H1 (cell line): ENCODE measurements at regions not wholly inside any gene's neighbourhood (a gene's known extent, or its start where the extent isn't known, plus 50 kb on each side); places are given as distances from the start of the nearest gene placed in this dataset.

Experiments used
- CTCF ChIA-PET: fragments of 300-600 bp; sonication (Branson Sonifier 250); formaldehyde crosslinking; loops from one replicate; lab custom pipeline; 2021; ENCODE audit not compliant: partially characterized antibody; lab: Charles Lee
- POLR2A ChIA-PET: fragments of 300-600 bp; sonication (Branson Sonifier 250); formaldehyde crosslinking; loops from one replicate; lab custom pipeline; 2021; ENCODE audit warnings: inconsistent platforms; ENCODE audit not compliant: partially characterized antibody; lab: Charles Lee
- DNase-seq, 2 experiments: peaks; one replicate each; pipeline versions ENCODE4 v3.0.0 to v3.0.0-alpha.2; 2010 to 2022; ENCODE audit warnings: low spot score in 2 of 2, low read depth in 1 of 2, mixed read lengths in 1 of 2
- FAIRE-seq: peaks from 2 replicates; lab custom pipeline; 2011; peaks lifted over from hg19 to GRCh38; lab: Jason Lieb, UNC
- H2AFZ ChIP-seq: 2 replicates; pipeline ENCODE4 v1.8.1; 2012; ENCODE audit warnings: low read length, inconsistent platforms
- H2AK5ac ChIP-seq: 2 replicates; pipeline ENCODE4 v1.6.1; 2013; ENCODE audit warnings: low read depth, low read length
- H2BK120ac ChIP-seq: replicated peaks from 2 replicates; pipeline ENCODE3; 2013; ENCODE audit warnings: low read depth, low read length, inconsistent platforms
- H2BK12ac ChIP-seq: 2 replicates; pipeline ENCODE4 v1.6.1; 2013; ENCODE audit warnings: low read depth, low read length
- H2BK15ac ChIP-seq: 2 replicates; pipeline ENCODE4 v1.6.1; 2013; ENCODE audit warnings: low read length
- H2BK20ac ChIP-seq: 2 replicates; pipeline ENCODE4 v1.6.1; 2013; ENCODE audit warnings: low read length
- H2BK5ac ChIP-seq: 2 replicates; pipeline ENCODE4 v1.6.1; 2013; ENCODE audit warnings: low read depth, low read length
- H3K14ac ChIP-seq: 2 replicates; pipeline ENCODE4 v1.6.1; 2013; ENCODE audit warnings: inconsistent platforms; ENCODE audit not compliant: insufficient read length
- H3K18ac ChIP-seq: 2 replicates; pipeline ENCODE4 v1.6.1; 2013; ENCODE audit warnings: low read length; ENCODE audit errors: extremely low read depth
- H3K23ac ChIP-seq: 2 replicates; pipeline ENCODE4 v1.6.1; 2013; ENCODE audit warnings: inconsistent platforms; ENCODE audit not compliant: insufficient read length
- H3K23me2 ChIP-seq: 2 replicates; pipeline ENCODE4 v1.6.1; 2013; ENCODE audit warnings: low read depth, low read length
- H3K27ac ChIP-seq: 2 replicates; pipeline ENCODE4 v1.6.1; 2011; ENCODE audit warnings: low read depth, low read length, inconsistent platforms
- H3K27me3 ChIP-seq, 4 experiments: replicated peaks in 1 of 4; 1 replicate in 1 of 4; 2 replicates in 3 of 4; pipeline versions ENCODE4 v1.6.1 to v1.8.1; 2011 to 2013; ENCODE audit warnings: low read length in 3 of 4, mild to moderate bottlenecking in 3 of 4, inconsistent platforms in 2 of 4, mixed read lengths in 2 of 4, moderate library complexity in 1 of 4; ENCODE audit not compliant: control insufficient read depth in 3 of 4, insufficient read depth in 3 of 4; ENCODE audit errors: extremely low read depth in 1 of 4
- H3K36me3 ChIP-seq, 4 experiments: 2 replicates each; pipeline versions ENCODE4 v1.6.1 to v1.8.1; 2011 to 2013; ENCODE audit warnings: mild to moderate bottlenecking in 4 of 4, low read length in 3 of 4, moderate library complexity in 2 of 4, control low read depth in 1 of 4, inconsistent platforms in 1 of 4; ENCODE audit not compliant: insufficient read depth in 4 of 4, control insufficient read depth in 2 of 4
- H3K4ac ChIP-seq: replicated peaks from 2 replicates; pipeline ENCODE3; 2013; ENCODE audit warnings: low read length, low read depth, mixed read lengths, inconsistent platforms; ENCODE audit not compliant: insufficient read length
- H3K4me1 ChIP-seq, 4 experiments: replicated peaks in 1 of 4; 1 replicate in 1 of 4; 2 replicates in 3 of 4; pipeline versions ENCODE4 v1.6.1 to v1.8.1; 2011 to 2013; ENCODE audit warnings: low read length in 3 of 4, inconsistent platforms in 2 of 4, mixed read lengths in 1 of 4; ENCODE audit not compliant: insufficient read depth in 4 of 4, control insufficient read depth in 3 of 4
- H3K4me2 ChIP-seq, 2 experiments: 2 replicates each; pipeline versions ENCODE4 v1.6.1 to v1.8.1; 2011 to 2013; ENCODE audit warnings: low read depth in 2 of 2, low read length in 2 of 2, control low read depth in 1 of 2, inconsistent platforms in 1 of 2, mild to moderate bottlenecking in 1 of 2; ENCODE audit not compliant: insufficient read depth in 1 of 2
- H3K4me3 ChIP-seq, 4 experiments: fragments of 200-600, 300-600 bp in 1 of 4; sonication (generic), shearing (Covaris generic), sonication (Bioruptor Twin) in 1 of 4; 2 replicates each; pipeline versions ENCODE4 v1.5.1 to v1.8.1; 2011 to 2016; ENCODE audit warnings: low read length in 4 of 4, low read depth in 3 of 4, control low read depth in 2 of 4, inconsistent platforms in 2 of 4, mild to moderate bottlenecking in 2 of 4, mixed read lengths in 1 of 4, moderate library complexity in 1 of 4; ENCODE audit not compliant: insufficient read depth in 2 of 4; ENCODE audit errors: extremely low read depth in 1 of 4
- H3K56ac ChIP-seq: replicated peaks from 2 replicates; pipeline ENCODE3; 2013; ENCODE audit warnings: low read depth, mild to moderate bottlenecking, mixed read lengths, low read length, inconsistent platforms; ENCODE audit not compliant: insufficient read length
- H3K79me1 ChIP-seq: 2 replicates; pipeline ENCODE4 v1.6.1; 2013; ENCODE audit warnings: low read depth, low read length, control low read depth
- H3K79me2 ChIP-seq, 2 experiments: 2 replicates each; pipeline versions ENCODE4 v1.6.1 to v1.8.1; 2012 to 2013; ENCODE audit warnings: low read length in 2 of 2, mild to moderate bottlenecking in 2 of 2, inconsistent platforms in 1 of 2; ENCODE audit not compliant: insufficient read depth in 2 of 2, control insufficient read depth in 1 of 2
- H3K9ac ChIP-seq, 4 experiments: replicated peaks in 1 of 4; 1 replicate in 1 of 4; 2 replicates in 3 of 4; pipeline versions ENCODE4 v1.6.1 to v1.8.1; 2011 to 2013; ENCODE audit warnings: low read depth in 3 of 4, low read length in 3 of 4, control low read depth in 2 of 4, mild to moderate bottlenecking in 2 of 4, moderate library complexity in 2 of 4, inconsistent platforms in 1 of 4; ENCODE audit errors: extremely low read depth in 1 of 4
- H3K9me3 ChIP-seq, 2 experiments: 2 replicates each; pipeline versions ENCODE4 v1.6.1 to v1.8.1; 2012 to 2013; ENCODE audit warnings: mild to moderate bottlenecking in 2 of 2, moderate library complexity in 2 of 2, control low read depth in 1 of 2, inconsistent platforms in 1 of 2, low read depth in 1 of 2, low read length in 1 of 2, mixed read lengths in 1 of 2; ENCODE audit not compliant: insufficient read depth in 2 of 2
- H4K20me1 ChIP-seq, 2 experiments: replicated peaks in 1 of 2; 2 replicates each; pipeline versions ENCODE3 to v1.8.1; 2011 to 2013; ENCODE audit warnings: inconsistent platforms in 2 of 2, low read length in 2 of 2, mild to moderate bottlenecking in 1 of 2; ENCODE audit not compliant: insufficient read depth in 2 of 2, control insufficient read depth in 1 of 2
- H4K5ac ChIP-seq: 2 replicates; pipeline ENCODE4 v1.6.1; 2013; ENCODE audit warnings: low read length, low read depth, mixed read lengths, inconsistent platforms; ENCODE audit not compliant: insufficient read length
- H4K8ac ChIP-seq: 2 replicates; pipeline ENCODE4 v1.8.0; 2013; ENCODE audit warnings: mild to moderate bottlenecking, moderate library complexity, low read length, inconsistent platforms; ENCODE audit not compliant: insufficient read depth; ENCODE audit errors: extremely low read depth
- H4K91ac ChIP-seq: replicated peaks from 2 replicates; pipeline ENCODE3; 2013; ENCODE audit warnings: low read length, mixed read lengths, inconsistent platforms; ENCODE audit not compliant: insufficient read length
- CBX5 ChIP-seq: fragments of 300-800, 300-1000 bp; sonication (generic); IDR thresholded peaks from 2 replicates; pipeline ENCODE4 v1.7.1; 2016; ENCODE audit warnings: antibody characterized with exemption, low read length, low read depth
- CEBPB ChIP-seq: IDR thresholded peaks from 2 replicates; pipeline ENCODE4 v1.6.1; 2012; ENCODE audit warnings: low read depth, low read length
- CHD2 ChIP-seq: IDR thresholded peaks from 2 replicates; pipeline ENCODE4 v1.6.1; 2012; ENCODE audit warnings: low read length, improper control_type of control experiment
- E2F6 ChIP-seq: IDR thresholded peaks from 2 replicates; pipeline ENCODE4 v1.6.1; 2012; ENCODE audit warnings: inconsistent platforms
- GABPA ChIP-seq: IDR thresholded peaks from 2 replicates; pipeline ENCODE4 v1.6.1; 2011; ENCODE audit warnings: mild to moderate bottlenecking, low read length, moderate library complexity, borderline replicate concordance; ENCODE audit not compliant: insufficient read depth
- GTF2F1 ChIP-seq: IDR thresholded peaks from 2 replicates; pipeline ENCODE4 v1.6.1; 2012; ENCODE audit warnings: low read depth, low read length, improper control_type of control experiment, borderline replicate concordance
- KDM1A ChIP-seq: fragments of 200-600, 300-600 bp; sonication (generic); IDR thresholded peaks from 2 replicates; pipeline ENCODE4 v1.7.1; 2016; ENCODE audit warnings: mild to moderate bottlenecking, low read length, borderline replicate concordance
- RAD21 ChIP-seq, 2 experiments: IDR thresholded peaks in 1 of 2; conservative IDR thresholded peaks in 1 of 2; 2 replicates each; pipeline ENCODE4 v1.6.1; 2011; ENCODE audit warnings: low read depth in 2 of 2, low read length in 2 of 2, improper control_type of control experiment in 1 of 2, inconsistent platforms in 1 of 2, mild to moderate bottlenecking in 1 of 2, moderate library complexity in 1 of 2
- RBBP5 ChIP-seq: IDR thresholded peaks from 2 replicates; pipeline ENCODE4 v1.7.1; 2012; ENCODE audit warnings: low read depth, mild to moderate bottlenecking, inconsistent platforms, low read length, moderate library complexity, borderline replicate concordance
- RFX5 ChIP-seq: IDR thresholded peaks from 2 replicates; pipeline ENCODE4 v1.6.1; 2011; ENCODE audit warnings: low read depth, low read length, improper control_type of control experiment, borderline replicate concordance
- SIRT6 ChIP-seq: IDR thresholded peaks from one replicate; pipeline ENCODE4 v1.7.1; 2012; ENCODE audit warnings: low read length, inconsistent platforms
- SIX5 ChIP-seq: IDR thresholded peaks from 2 replicates; pipeline ENCODE4 v1.6.1; 2011; ENCODE audit warnings: mild to moderate bottlenecking, low read depth, low read length
- SP1 ChIP-seq: IDR thresholded peaks from 2 replicates; pipeline ENCODE4 v1.6.1; 2011; ENCODE audit warnings: low read depth, low read length
- SP4 ChIP-seq: IDR thresholded peaks from 2 replicates; pipeline ENCODE4 v1.6.1; 2012; ENCODE audit warnings: low read length, inconsistent platforms
- TBP ChIP-seq: IDR thresholded peaks from 2 replicates; pipeline ENCODE4 v1.6.1; 2011; ENCODE audit warnings: low read depth, low read length, improper control_type of control experiment
- YY1 ChIP-seq: IDR thresholded peaks from 2 replicates; pipeline ENCODE4 v1.6.1; 2011; ENCODE audit warnings: low read depth, mild to moderate bottlenecking, low read length
- WGBS, 2 experiments: shearing (Covaris generic) in 1 of 2; methylation state at CpG; one replicate each; pipeline versions ENCODE4 v1.1.6 to v1.1.7; 2013 to 2015; ENCODE audit warnings: low lambda C conversion rate in 2 of 2, mixed read lengths in 2 of 2, inconsistent platforms in 1 of 2, low coverage in 1 of 2, missing lambda C conversion rate in 1 of 2; ENCODE audit not compliant: insufficient replicate concordance in 2 of 2, insufficient coverage in 1 of 2, insufficient read length in 1 of 2; ENCODE audit errors: extremely low coverage in 1 of 2, missing lambda C conversion rate in 1 of 2; 5-methylcytosine and 5-hydroxymethylcytosine counted together

- no peak overlapping the region for H3K4me3 ChIP-seq
- no peaks in the 10 kb centered on the region for H3K79me2 ChIP-seq
- no peaks in the 10 kb centered on the region for H4K20me1 ChIP-seq
- no peaks in the 10 kb centered on the region for H3K23me2 ChIP-seq
- H2BK20ac ChIP-seq: no peak overlapping the region
- no peak overlapping the region for H2BK5ac ChIP-seq
- H3K14ac ChIP-seq: no peak overlapping the region
- ChIA-PET CTCF (interaction anchor here (0.9 to 1.2 kb wide), 2 partner anchors 13 to 107 kb away, joined by 3 to 4 read pairs; no protein-coding TSS in a partner anchor), POLR2A (no interaction called here)
- H2BK12ac ChIP-seq: no peak overlapping the region
- no peak overlapping the region for H2BK15ac ChIP-seq
- H3K79me1 ChIP-seq: no peaks in the 10 kb centered on the region
- no peak overlapping the region for H3K27ac ChIP-seq
- H2AK5ac ChIP-seq: no peak overlapping the region
- H4K91ac ChIP-seq: no peak overlapping the region
- no peak for DNase-seq
- no peak for FAIRE-seq
- no peak overlapping the region for H3K18ac ChIP-seq
- H3K27me3 ChIP-seq: no peaks in the 10 kb centered on the region
- H2BK120ac ChIP-seq: no peak overlapping the region
- H4K5ac ChIP-seq: no peak overlapping the region
- H4K8ac ChIP-seq: no peak overlapping the region
- no peak overlapping the region for H3K4me2 ChIP-seq
- no peak overlapping the region for H3K9ac ChIP-seq
- H3K56ac ChIP-seq: no peak overlapping the region
- WGBS, 2 experiments: 93% methylated on average over 7 of the region's 7 CpGs; no CpG with 5 or more reads in 1 of the 2 experiments
- no peaks in the 10 kb centered on the region for H3K4me1 ChIP-seq
- no peaks in the 10 kb centered on the region for H3K36me3 ChIP-seq
- no peak overlapping the region for H3K4ac ChIP-seq
- no peak overlapping the region for H2AFZ ChIP-seq
- H3K9me3 ChIP-seq: no peaks in the 10 kb centered on the region
- H3K23ac ChIP-seq: no peak overlapping the region
- TF ChIP-seq RBBP5 (no peak), CHD2 (no peak), RAD21 (IDR thresholded peaks at IDR 0.05 in 1 of 2, conservative IDR thresholded peaks at IDR 0.05 in 1 of 2; ENCODE audit: low read depth in 2 of 2, low read length in 2 of 2) (no peak), SIX5 (no peak), SP4 (no peak), TBP (no peak), CEBPB (no peak), GTF2F1 (no peak), GABPA (no peak), KDM1A (no peak), E2F6 (no peak), SIRT6 (no peak), RFX5 (no peak), SP1 (no peak), YY1 (no peak), CBX5 (no peak)
These were observed 66.3 kb upstream of the SLCO3A1 start for GRCh38 chr15:91787198-91787597.
